HG02642 (cell line): ENCODE measurements at regions not wholly inside any gene's neighbourhood (a gene's known extent, or its start where the extent isn't known, plus 50 kb on each side); places are given as distances from the start of the nearest gene placed in this dataset.
"Not testable (repeated sequence)": the region's sequence is repeated elsewhere in the genome, so short reads cannot be mapped to it uniquely, and the experiment has no call there.

Experiments
- ATAC-seq: cut with Tn5 transposase; IDR thresholded peaks from one replicate; pipeline ENCODE4 v1.9.1; 2021; ENCODE audit warnings: mild to moderate bottlenecking; ENCODE audit not compliant: unreplicated experiment, poor library complexity

GRCh38 chr3:177607589-177607988 is 410.3 kb upstream of the TBL1XR1 start:
- ATAC-seq = no peak

- ATAC-seq = no peak
Observed at GRCh38 chr3:177608443-177608842, 411.2 kb upstream of the TBL1XR1 start.

- no peak for ATAC-seq
Observed at GRCh38 chr3:177609613-177610012, 412.3 kb upstream of the TBL1XR1 start.

GRCh38 chr3:177610262-177610661 is 413.0 kb upstream of the TBL1XR1 start:
- no peak for ATAC-seq

GRCh38 chr3:177610686-177611633 is 413.7 kb upstream of the TBL1XR1 start:
- ATAC-seq = no peak

- no peak for ATAC-seq
Observed at GRCh38 chr3:177611752-177612334, 414.6 kb upstream of the TBL1XR1 start.

DNA sequence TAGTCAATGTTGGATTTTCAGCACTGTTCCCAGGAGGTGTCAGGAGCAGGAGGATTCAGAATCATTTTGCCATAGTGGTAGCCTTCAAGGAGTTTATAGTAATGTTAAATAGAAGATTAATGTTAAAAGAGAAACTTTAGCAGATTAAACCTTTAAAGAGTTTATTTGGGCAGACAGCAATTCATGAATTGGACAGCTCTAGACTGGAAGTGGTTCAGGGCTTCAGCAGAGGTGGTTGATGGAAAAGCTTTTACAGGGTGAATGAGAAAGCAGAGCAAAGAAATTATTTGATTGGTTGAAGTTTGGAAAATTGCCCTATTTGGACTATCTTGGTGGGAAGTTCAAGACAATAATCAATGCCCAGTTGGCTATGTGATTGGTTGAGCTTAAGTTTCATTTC is 416.6 kb upstream of the TBL1XR1 start:
- ATAC-seq = no peak

DNA sequence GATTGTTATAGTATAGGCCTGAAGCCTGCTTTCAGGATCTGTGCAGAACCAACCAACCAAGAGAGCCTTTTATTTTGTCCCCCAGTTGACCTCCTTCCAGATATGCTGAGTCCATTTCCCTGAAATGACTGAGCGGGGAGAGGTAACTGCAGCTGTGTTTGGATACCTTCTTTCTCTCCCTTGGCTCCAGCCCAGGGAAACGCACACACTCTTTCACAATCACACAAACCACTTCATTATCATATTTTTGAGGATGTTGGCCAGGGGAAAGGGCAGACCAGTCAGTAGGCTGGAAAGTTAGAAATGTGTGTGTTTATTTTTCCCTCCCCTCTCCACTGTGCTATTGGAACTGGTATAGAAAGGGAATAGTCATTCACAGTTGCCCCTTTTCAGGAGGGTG is 417.7 kb upstream of the TBL1XR1 start:
- no peak for ATAC-seq

DNA sequence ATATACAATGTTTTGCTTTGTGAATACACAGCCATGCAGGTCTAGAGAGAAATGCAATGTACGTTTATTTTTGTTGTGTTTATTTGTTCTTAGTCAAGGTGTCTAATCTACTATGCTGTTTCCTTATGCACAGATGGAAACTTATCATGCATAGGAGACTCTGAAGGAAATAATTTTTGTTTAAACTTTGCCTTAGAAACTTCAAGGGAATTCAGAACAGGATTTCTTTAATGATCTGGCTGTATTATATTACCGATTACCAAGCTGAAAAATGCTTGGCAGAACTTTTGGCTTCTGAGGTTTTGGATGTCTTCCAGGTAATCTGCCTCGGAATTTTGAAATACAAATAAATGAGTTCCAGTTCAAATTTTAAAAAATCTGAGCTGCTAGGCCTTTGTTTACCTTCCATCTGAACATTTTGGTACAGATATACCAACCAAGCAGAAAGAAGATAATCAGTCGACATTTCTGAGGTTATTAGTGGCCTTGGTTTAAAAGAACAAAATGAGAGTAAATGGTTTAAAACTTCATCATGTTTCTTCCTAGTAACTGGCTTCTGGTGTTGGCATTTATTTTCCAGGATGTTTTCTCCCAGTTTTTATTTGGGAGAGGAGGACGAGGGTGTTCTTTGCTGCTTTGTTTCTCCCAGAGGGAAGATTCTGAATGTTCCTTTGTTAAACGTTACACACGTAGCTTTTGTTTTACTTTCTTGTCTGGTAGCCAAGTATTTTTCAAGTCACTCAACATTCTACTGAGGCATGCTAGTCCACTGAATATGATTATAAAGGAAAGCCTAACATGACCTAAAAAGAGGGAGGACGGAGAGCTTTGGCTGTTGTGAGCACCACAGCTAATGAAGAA is 421.8 kb upstream of the TBL1XR1 start:
- no peak for ATAC-seq

- ATAC-seq = no peak
Observed at GRCh38 chr3:177620073-177620472, 422.8 kb upstream of the TBL1XR1 start.

DNA sequence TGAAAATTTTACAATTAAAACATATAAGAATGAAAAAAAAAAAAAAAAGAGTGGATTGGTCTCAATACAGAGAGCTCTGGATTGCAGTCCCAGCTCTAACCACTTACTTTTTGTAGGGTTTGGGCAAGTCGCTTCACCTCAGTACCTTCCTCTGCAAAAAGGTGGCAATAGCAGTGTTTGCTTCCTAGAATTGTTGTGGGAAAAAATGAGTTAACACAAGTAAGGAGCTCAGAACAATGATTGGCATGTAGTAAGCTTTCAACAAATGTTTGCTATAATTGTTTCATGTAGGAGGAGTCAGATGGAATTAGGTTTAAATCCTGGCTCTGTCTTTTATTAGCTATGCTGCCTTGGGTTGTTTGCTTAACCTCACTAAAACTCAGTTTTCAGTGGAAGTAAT is 425.2 kb upstream of the TBL1XR1 start:
- ATAC-seq = no peak

DNA sequence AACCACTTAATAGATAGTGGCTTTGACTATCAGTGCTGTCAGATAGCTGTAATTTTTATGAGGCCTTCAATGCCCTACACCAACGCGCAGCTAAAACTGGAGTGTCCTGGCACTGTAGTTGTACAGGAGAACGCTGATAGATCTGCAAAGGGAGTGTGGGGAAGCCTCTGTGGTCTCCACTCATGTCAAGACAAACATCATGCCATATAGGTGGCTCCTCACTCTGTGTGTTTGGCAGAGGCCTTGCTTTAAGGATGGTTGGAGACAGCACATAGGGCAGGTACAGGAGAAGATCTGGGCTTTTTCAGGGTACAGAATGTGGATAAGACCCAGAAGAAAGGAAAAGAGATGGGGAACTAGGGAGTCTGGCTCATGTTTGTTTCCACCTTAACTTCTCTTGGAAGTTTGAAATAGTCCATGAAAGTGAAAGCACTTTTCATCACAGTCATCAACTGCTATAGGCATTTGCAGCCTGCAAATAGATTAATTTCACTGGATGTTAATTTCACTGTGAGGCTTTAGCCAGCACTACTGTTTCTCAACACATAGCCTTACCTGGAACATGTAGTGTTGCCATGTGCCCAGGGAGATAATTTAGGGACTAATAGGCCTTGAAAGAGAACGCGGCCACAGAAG is 425.8 kb upstream of the TBL1XR1 start:
- no peak for ATAC-seq

- no peak for ATAC-seq
Observed at GRCh38 chr3:177624528-177625495, 427.5 kb upstream of the TBL1XR1 start.

DNA sequence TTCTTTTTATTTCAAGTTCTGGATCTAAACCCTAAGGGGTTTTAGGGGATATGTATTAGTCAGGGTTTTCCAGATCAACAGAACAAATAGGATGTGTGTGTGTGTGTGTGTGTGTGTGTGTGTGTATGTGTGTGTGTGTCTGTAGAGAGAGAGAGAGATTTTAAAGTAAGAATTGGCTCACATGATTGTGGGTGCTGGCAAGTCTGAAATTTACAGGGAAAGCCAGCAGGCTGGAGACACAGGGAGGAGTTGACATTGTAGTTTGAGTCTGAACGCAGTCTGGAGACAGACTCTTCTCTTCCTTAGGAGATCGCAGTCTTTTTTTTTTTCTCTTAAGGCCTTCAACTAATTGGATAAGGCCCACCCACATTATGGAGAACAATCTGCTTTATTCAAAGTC is 428.8 kb upstream of the TBL1XR1 start:
- ATAC-seq = no peak

GRCh38 chr3:177628095-177628719 is 430.9 kb upstream of the TBL1XR1 start:
- ATAC-seq = not testable (repeated sequence)

GRCh38 chr3:177629276-177629675 is 432.0 kb upstream of the TBL1XR1 start:
- no peak for ATAC-seq

DNA sequence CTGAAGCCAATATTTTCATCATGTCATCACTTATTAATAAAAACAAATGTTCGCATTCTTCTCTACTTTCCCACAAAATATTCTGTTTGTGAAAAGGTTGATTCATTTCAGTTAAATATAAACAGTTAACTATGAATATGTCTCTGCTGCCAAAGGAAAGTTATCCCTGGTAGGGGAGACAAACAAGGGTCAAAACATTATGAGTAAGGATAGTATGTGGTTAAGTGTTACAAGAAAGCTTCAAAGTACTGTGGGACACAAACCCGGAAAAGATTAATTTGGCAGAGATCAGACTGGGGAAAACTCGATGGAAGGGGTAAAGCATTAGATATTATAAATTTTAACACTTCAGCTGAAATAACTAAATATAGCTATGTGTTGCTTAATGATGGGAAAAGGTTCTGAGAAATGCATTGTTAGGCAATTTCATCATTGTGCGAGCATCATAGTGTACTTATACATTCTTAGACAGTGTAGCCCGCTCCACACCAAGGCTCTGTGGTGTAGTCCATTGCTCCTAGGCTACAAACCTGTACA is 436.5 kb upstream of the TBL1XR1 start:
- no peak for ATAC-seq

DNA sequence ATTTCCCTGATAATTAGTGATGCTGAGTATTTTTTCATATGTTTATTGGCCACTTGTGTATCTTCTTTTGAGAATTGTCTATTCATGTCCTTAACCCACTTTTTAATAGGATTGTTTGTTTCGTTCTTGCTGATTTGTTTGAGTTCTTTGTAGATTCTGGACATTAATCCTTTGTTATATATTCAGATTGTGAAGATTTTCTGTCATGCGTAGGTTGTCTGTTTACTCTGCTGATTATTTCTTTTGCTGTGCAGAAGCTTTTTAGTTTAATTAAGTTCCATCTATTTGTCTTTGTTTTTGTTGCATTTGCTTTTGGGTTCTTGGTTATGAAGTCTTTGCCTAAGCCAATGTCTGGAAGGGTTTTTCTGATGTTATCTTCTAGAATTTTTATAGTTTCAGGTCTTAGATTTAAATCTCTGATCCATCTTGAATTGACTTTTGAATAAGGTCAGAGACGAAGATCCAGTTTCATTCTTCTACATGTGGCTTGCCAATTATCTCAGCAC is 438.4 kb upstream of the TBL1XR1 start:
- ATAC-seq = not testable (repeated sequence)
